GM12872 (cell line): ENCODE measurements at regions not wholly inside any gene's neighbourhood (a gene's known extent, or its start where the extent isn't known, plus 50 kb on each side); places are given as distances from the start of the nearest gene placed in this dataset.

Source experiments
- TF ChIP-seq, protein P1 (sequence below): IDR thresholded peaks from 3 replicates; pipeline ENCODE4 v1.5.1; 2011; ENCODE audit warnings: low read depth, mild to moderate bottlenecking, low read length, moderate library complexity; ENCODE audit not compliant: insufficient read depth

DNA sequence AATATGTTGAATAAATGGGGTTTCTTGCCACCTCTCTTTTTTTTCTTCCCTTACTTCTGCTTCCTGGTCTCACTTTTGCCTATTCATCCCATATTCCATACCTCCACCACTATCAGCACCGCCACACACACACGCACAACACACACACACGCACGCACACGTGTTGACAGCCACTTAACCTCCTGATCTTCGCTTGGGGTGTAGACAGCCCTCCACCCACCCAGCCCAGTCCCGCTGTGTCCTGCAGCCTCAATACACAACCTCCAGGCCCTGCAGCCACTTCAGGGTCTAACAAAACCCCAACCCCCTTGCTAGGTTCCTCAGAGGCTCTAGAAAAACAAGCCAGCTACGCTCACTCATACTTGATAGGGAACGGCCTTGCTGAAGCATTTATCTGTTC is 72.3 kb downstream of the LINC00237 start:
- TF ChIP-seq, protein P1, sequence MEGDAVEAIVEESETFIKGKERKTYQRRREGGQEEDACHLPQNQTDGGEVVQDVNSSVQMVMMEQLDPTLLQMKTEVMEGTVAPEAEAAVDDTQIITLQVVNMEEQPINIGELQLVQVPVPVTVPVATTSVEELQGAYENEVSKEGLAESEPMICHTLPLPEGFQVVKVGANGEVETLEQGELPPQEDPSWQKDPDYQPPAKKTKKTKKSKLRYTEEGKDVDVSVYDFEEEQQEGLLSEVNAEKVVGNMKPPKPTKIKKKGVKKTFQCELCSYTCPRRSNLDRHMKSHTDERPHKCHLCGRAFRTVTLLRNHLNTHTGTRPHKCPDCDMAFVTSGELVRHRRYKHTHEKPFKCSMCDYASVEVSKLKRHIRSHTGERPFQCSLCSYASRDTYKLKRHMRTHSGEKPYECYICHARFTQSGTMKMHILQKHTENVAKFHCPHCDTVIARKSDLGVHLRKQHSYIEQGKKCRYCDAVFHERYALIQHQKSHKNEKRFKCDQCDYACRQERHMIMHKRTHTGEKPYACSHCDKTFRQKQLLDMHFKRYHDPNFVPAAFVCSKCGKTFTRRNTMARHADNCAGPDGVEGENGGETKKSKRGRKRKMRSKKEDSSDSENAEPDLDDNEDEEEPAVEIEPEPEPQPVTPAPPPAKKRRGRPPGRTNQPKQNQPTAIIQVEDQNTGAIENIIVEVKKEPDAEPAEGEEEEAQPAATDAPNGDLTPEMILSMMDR, result no peak

DNA sequence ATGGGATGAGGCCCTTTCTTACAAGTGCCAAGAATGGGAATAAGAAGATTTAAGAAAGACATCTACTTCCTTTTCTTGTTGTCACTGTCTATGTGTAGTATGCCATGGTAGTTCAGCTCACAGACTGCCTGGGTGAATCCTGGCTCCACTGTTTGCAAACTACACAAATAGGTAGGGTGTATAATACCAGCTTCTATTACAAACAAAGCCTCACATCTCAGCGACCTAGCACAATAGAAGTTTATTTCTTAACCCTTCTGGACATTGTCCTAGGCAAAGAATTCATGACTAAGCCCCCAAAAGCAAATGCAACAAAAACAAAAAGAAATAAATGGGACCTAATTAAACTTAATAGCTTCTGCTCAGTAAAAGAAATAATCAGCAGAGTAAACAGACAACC is 74.5 kb downstream of the LINC00237 start:
- TF ChIP-seq, protein P1, result no peak

DNA sequence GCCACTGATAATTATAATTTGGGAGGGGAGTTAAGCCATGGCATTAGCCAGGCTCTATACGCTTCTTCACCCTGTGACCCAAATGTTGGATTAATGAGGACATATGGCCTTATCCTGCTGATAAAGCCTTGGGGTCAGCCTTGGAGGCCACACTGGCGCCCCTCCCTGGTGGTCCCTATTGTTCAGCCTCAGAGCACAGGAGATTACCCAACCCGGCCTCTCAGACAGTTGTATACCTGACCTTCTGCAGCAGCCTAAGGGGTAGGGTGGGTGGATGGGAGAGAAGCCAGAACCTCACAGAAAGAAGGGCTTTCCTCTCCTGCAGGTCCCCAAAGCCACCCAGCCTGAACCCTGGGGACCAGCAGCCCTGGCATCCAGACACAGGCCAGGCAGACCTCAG is 76.8 kb downstream of the LINC00237 start:
- TF ChIP-seq, protein P1, result no peak

DNA sequence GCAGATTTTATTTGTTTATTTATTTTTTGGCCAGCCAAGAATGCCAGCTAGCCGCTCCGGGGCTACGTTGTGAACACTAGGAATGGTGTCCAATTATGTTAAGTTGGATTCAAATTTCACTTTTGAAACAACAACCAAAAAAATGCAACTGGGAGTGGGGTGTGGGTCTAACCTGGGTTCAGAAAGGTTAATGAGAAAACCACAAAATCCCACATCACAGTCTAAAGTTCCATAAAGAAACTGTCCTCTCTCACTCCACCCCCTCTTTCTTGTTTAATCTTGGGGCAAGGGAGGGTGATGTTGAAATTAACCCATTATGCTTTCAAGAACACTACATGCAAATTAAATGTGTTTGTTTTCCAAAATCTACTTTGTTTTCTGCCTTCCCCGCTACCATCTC is 77.2 kb downstream of the LINC00237 start:
- TF ChIP-seq, protein P1, result no peak

DNA sequence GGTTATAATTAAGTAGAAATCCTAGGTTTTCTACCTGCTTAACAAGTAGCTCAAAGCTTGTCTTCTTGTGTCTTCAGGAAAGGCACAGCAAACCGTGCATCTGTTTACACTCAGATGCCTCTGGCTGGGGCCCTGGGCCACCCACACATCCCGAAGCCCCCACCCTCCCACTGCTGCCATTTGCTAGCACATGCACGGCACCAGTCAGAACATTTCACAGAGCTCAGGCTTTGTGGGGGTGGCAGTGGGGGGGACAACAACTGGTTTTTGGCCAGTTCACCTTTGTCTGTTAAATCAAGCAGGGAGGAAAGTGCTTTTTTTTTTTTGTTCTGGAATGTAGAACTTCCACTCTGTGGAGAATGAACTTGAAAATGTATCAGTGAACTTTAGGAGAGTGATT is 77.7 kb downstream of the LINC00237 start:
- TF ChIP-seq, protein P1, result no peak

DNA sequence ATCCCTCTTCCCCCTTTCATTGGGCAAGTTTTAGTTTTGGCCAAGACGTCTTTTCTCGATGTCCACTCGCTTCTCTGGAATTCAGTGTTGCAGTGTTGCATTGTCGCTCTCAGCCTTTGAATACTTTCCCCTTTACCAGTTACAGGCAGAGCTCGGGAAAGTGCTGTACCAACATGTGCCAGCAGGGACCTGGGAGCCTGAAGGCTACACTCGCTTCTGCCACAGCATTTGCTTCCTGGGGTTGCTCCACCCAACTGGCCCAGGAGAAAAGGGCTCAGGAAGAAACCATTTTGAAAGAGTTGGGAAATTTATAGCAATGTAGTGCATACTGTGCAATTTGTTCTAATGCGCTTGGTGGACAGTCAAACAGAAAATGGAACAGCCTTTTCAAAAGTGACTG is 78.6 kb downstream of the LINC00237 start:
- TF ChIP-seq, protein P1, result peak; percentile 43; the same call in 2 of the 3 replicates

DNA sequence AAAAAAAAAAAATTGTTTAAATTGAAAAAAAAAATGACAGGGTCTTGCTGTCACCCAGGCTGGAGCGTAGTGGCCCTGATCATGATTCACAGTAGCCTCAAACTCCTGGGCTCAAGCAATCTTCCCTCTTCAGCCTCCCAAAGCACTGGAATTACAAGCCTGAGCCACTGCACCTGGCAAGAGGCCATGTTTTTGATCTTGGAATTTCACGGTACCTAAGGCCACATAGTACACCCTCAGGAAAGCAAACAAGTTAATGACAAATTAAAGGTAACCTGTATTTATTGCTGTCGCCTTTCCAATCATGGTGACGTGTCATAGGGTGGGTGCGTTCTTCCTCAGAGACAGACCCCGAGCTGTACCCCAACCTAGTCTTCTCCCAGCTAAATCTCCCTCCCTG is 79.2 kb downstream of the LINC00237 start:
- TF ChIP-seq, protein P1, result no peak

DNA sequence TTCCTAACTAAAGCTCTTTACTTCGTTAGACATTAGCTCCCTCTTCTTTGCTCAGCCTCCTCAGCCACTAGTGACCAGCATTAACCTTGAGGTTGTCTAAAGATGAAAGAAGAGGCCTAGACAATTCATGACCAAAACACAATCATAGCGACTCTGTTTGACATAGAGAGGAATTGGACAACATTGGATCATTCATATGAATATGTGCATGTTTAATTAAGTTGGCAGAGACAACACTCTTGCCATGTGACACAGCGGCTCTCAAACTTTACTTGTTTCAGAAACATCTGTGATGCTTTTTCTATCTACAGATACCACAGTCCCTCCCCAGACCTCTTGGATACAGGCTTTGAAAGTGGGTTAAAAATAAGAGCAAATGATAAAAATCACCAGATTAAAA is 81.7 kb downstream of the LINC00237 start:
- TF ChIP-seq, protein P1, result no peak
